Neural progenitor cell (in vitro differentiated cells): ENCODE measurements at regions not wholly inside any gene's neighbourhood (a gene's known extent, or its start where the extent isn't known, plus 50 kb on each side); places are given as distances from the start of the nearest gene placed in this dataset.

ENCODE experiments used
- EZH2 ChIP-seq: fragments of 200-600 bp; sonication (generic); IDR thresholded peaks from 2 replicates; pipeline ENCODE4 v1.6.1; 2017; ENCODE audit warnings: antibody characterized with exemption, mild to moderate bottlenecking, moderate library complexity
- TF ChIP-seq, protein P1 (sequence below): fragments of 200-600 bp; sonication (generic); IDR thresholded peaks from 2 replicates; pipeline ENCODE4 v1.5.1; 2017; ENCODE audit warnings: antibody characterized with exemption, mild to moderate bottlenecking

DNA sequence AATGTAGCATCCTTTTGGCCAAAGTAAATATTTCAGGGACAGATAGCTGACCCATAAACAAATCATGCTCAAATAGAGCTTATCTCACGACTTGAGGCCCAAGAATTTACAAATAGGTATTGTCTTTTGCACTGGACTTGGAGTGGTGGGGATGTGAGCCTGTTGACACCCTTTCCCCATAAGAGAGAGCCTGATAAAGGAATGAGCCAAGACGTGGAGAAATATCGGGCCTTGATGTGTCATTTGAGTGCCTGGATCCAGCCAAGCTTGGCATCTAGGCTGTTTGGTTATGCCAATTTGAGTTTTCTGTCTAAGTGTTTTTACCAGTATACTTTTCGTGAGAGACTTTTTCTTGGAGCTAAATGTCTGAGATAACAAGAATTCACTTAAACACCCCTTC is 112.9 kb upstream of the RGMA start:
- TF ChIP-seq, protein P1, sequence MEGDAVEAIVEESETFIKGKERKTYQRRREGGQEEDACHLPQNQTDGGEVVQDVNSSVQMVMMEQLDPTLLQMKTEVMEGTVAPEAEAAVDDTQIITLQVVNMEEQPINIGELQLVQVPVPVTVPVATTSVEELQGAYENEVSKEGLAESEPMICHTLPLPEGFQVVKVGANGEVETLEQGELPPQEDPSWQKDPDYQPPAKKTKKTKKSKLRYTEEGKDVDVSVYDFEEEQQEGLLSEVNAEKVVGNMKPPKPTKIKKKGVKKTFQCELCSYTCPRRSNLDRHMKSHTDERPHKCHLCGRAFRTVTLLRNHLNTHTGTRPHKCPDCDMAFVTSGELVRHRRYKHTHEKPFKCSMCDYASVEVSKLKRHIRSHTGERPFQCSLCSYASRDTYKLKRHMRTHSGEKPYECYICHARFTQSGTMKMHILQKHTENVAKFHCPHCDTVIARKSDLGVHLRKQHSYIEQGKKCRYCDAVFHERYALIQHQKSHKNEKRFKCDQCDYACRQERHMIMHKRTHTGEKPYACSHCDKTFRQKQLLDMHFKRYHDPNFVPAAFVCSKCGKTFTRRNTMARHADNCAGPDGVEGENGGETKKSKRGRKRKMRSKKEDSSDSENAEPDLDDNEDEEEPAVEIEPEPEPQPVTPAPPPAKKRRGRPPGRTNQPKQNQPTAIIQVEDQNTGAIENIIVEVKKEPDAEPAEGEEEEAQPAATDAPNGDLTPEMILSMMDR, result no peak
- TF ChIP-seq EZH2, result no peak
